ENCODE measurements at regions not wholly inside any gene's neighbourhood (a gene's known extent, or its start where the extent isn't known, plus 50 kb on each side); places are given as distances from the start of the nearest gene placed in this dataset.

- TF ChIP-seq SETDB1 (IDR thresholded peaks at IDR 0.05; ENCODE audit: insufficient read length, low read length) (no peak), ZNF239 (tag by site-specific recombination; IDR thresholded peaks at IDR 0.05) (no peak), HOXC10 (CRISPR knock-in tag; IDR thresholded peaks at IDR 0.05) (no peak), ZNF121 (tag by site-specific recombination; IDR thresholded peaks at IDR 0.05) (no peak), ZBTB21 (tag by site-specific recombination; IDR thresholded peaks at IDR 0.05) (no peak), GLI4 (tag by site-specific recombination; IDR thresholded peaks at IDR 0.05) (no peak), SP2 (tag by site-specific recombination; IDR thresholded peaks at IDR 0.05) (no peak), ZNF24 (tag by site-specific recombination; IDR thresholded peaks at IDR 0.05) (no peak)
- TF ChIP-seq, protein P1, sequence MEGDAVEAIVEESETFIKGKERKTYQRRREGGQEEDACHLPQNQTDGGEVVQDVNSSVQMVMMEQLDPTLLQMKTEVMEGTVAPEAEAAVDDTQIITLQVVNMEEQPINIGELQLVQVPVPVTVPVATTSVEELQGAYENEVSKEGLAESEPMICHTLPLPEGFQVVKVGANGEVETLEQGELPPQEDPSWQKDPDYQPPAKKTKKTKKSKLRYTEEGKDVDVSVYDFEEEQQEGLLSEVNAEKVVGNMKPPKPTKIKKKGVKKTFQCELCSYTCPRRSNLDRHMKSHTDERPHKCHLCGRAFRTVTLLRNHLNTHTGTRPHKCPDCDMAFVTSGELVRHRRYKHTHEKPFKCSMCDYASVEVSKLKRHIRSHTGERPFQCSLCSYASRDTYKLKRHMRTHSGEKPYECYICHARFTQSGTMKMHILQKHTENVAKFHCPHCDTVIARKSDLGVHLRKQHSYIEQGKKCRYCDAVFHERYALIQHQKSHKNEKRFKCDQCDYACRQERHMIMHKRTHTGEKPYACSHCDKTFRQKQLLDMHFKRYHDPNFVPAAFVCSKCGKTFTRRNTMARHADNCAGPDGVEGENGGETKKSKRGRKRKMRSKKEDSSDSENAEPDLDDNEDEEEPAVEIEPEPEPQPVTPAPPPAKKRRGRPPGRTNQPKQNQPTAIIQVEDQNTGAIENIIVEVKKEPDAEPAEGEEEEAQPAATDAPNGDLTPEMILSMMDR (tag by site-specific recombination; IDR thresholded peaks at IDR 0.05) = no peak
- TF ChIP-seq, protein P2, sequence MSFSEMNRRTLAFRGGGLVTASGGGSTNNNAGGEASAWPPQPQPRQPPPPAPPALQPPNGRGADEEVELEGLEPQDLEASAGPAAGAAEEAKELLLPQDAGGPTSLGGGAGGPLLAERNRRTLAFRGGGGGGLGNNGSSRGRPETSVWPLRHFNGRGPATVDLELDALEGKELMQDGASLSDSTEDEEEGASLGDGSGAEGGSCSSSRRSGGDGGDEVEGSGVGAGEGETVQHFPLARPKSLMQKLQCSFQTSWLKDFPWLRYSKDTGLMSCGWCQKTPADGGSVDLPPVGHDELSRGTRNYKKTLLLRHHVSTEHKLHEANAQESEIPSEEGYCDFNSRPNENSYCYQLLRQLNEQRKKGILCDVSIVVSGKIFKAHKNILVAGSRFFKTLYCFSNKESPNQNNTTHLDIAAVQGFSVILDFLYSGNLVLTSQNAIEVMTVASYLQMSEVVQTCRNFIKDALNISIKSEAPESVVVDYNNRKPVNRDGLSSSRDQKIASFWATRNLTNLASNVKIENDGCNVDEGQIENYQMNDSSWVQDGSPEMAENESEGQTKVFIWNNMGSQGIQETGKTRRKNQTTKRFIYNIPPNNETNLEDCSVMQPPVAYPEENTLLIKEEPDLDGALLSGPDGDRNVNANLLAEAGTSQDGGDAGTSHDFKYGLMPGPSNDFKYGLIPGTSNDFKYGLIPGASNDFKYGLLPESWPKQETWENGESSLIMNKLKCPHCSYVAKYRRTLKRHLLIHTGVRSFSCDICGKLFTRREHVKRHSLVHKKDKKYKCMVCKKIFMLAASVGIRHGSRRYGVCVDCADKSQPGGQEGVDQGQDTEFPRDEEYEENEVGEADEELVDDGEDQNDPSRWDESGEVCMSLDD (tag by site-specific recombination; IDR thresholded peaks at IDR 0.05) = no peak
Measured at GRCh38 chr1:39088658-39089057, 62.5 kb downstream of the NDUFS5 start.
